Astrocyte of the cerebellum (primary cell): ENCODE measurements at regions not wholly inside any gene's neighbourhood (a gene's known extent, or its start where the extent isn't known, plus 50 kb on each side); places are given as distances from the start of the nearest gene placed in this dataset.

ENCODE experiments used
- DNase-seq: peaks from one replicate; pipeline ENCODE4 v3.0.0-alpha.2; 2011; ENCODE audit warnings: low read depth
- H3K4me3 ChIP-seq: 2 replicates; pipeline ENCODE4 v1.5.1; 2011; ENCODE audit warnings: mild to moderate bottlenecking, low read depth, low read length, moderate library complexity
- in situ Hi-C: cut with HindIII; loops from 2 replicates; pipeline ENCODE4 v1.10.0; 2017; ENCODE audit warnings: low sequenced_read_pairs
- TF ChIP-seq, protein P1 (sequence below): IDR thresholded peaks from 2 replicates; pipeline ENCODE4 v1.5.1; 2012; ENCODE audit warnings: low read length, low read depth, moderate library complexity, mild to moderate bottlenecking; ENCODE audit errors: missing control alignments

GRCh38 chr18:4908328-4908727 lies 288.7 kb downstream of the AKAIN1 start:
- TF ChIP-seq, protein P1, sequence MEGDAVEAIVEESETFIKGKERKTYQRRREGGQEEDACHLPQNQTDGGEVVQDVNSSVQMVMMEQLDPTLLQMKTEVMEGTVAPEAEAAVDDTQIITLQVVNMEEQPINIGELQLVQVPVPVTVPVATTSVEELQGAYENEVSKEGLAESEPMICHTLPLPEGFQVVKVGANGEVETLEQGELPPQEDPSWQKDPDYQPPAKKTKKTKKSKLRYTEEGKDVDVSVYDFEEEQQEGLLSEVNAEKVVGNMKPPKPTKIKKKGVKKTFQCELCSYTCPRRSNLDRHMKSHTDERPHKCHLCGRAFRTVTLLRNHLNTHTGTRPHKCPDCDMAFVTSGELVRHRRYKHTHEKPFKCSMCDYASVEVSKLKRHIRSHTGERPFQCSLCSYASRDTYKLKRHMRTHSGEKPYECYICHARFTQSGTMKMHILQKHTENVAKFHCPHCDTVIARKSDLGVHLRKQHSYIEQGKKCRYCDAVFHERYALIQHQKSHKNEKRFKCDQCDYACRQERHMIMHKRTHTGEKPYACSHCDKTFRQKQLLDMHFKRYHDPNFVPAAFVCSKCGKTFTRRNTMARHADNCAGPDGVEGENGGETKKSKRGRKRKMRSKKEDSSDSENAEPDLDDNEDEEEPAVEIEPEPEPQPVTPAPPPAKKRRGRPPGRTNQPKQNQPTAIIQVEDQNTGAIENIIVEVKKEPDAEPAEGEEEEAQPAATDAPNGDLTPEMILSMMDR, result no peak
- H3K4me3 ChIP-seq, result no peak overlapping the region
- DNase-seq, result no peak
- in situ Hi-C loops, result no loop called here

DNA sequence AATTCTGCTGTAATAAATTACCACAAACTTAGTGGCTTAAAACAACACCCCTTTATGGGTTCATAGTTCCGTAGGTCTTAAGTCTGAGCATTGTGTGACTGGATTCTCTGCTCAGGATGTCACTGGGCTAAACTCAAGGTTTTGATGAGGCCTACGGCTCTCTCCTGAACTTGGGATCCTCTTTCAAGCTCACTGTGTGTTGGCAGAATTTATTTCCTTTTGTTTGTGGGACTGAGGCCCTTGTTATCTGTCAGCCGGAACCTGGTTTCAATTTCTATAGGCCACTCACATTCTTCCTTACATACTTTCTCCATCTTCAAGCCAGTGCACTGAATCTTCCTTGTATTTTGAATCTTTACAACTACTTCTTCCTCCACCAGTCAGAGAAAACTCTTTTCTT lies 290.2 kb downstream of the AKAIN1 start:
- no peak for DNase-seq
- TF ChIP-seq, protein P1, result no peak
- H3K4me3 ChIP-seq, result no peak overlapping the region
- in situ Hi-C loops, result no loop called here

DNA sequence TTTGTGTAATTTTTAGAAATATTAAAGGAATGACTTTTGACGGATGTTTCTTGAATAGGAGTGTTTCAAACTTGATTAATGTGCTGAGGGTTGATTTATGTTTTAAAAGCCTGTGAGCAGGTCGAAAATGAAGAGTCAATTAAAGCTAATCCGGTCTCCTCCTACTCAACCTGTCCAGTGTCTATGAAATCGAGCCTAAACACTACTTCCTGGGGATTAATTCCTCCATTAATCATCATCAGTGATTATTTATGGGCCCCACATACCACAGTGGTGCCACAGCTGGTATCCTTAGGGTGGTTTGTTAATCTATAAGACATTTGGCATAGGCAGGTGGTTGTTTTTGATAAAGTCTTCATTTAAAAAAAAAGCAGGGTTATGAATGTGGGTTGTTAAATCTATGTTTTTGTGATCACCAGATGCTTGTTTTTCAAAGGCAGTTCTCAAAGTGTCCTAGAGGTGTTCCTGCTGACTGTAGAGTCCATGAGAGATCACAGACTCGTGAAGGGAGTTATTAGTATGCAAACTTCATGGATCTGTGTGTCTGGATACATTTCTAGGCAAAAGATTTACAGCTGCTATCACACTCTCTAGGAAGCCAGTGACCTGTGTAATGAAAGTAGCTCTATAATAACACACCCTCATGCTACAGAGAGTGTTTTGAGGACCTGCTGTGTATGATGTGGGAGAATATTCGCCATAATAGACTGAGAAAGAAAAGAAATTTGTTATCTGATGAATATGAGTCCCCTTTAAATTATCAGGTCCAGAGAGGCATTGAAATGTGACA lies 308.6 kb downstream of the AKAIN1 start:
- no peak overlapping the region for H3K4me3 ChIP-seq
- TF ChIP-seq, protein P1, result no peak
- in situ Hi-C loops, result no loop called here
- no peak for DNase-seq

DNA sequence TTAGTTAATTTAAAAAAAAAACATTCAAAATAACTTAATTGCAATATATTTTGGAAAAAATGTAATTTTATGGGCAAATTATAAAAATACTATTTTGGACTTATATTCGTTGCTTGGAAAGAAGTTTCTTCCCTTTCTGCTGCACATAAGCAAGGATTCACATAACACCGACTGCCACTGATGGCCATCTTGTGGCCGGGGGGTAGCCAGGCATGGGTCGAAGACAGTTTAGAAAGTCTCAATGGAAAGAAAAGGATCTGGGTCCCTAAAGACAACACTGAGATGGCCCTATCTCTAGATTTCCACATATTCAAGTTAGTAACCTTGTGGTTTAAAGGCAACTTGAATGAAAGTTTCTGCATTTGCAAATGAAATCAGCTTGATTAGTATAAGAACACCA lies 318.6 kb downstream of the AKAIN1 start:
- DNase-seq, result no peak
- H3K4me3 ChIP-seq, result no peak overlapping the region
- in situ Hi-C loops, result no loop called here
- TF ChIP-seq, protein P1, result no peak

GRCh38 chr18:4871197-4871596 lies 325.9 kb downstream of the AKAIN1 start:
- TF ChIP-seq, protein P1, result no peak
- in situ Hi-C loops, result no loop called here
- H3K4me3 ChIP-seq, result no peak overlapping the region
- no peak for DNase-seq

DNA sequence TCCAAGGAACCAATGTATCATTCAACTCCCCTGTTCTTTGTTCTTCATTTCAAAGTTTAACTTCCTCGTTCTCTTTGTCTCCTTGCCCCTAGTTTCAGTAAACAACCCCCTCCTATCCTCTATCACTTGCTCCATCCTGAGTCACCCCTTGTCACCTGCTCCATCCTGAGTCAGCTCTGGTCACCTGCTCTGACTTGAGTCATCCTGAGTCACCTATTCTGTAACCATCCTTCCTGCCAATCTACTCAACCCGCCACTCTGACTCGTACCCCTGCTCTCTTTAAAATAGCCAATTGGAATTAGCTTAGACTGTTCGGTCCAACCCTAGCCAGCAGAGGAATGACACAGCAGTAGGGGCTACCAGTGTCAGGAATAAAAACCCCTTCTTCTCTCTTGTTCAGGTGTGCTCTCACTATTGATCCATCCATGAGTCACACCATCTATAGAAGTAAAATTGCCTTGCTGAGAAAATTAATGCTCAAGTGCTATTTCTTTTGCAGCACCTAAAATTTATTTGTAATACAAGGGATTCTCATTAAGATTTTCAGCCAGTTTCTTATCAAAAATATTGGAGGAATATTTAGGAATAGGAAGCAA lies 326.8 kb downstream of the AKAIN1 start:
- in situ Hi-C loops, result no loop called here
- no peak for DNase-seq
- no peak overlapping the region for H3K4me3 ChIP-seq
- TF ChIP-seq, protein P1, result no peak
